Erythroblast (primary cell): ENCODE measurements at regions not wholly inside any gene's neighbourhood (a gene's known extent, or its start where the extent isn't known, plus 50 kb on each side); places are given as distances from the start of the nearest gene placed in this dataset.

Experiments
- GATA1 ChIP-seq: IDR thresholded peaks from 2 replicates; pipeline ENCODE4 v1.6.1; 2011; ENCODE audit warnings: low read depth, mild to moderate bottlenecking, control low read depth, low read length, moderate library complexity
- POLR2A ChIP-seq: IDR thresholded peaks from 2 replicates; pipeline ENCODE4 v1.6.1; 2011; ENCODE audit warnings: mild to moderate bottlenecking, low read length

DNA sequence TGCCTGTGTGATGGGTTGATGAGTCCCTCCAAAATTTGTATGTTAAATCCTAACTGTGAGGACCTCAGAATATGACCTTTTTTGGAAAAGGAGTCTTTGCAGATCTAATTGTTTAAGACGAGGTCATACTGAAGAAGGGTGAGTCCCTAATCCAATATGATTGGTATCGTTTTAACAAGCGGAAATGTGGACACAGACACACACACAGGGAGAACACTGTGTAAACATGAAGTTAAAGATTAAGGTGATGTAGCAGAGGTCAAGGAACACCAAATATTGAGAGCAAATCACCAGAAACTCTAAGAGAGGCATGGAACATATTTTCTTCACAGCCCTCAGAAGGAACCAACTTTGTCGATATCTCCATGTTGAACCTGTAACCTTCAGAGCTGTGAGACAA is 1106.7 kb downstream of the SLC6A15 start:
- TF ChIP-seq POLR2A: no peak
- TF ChIP-seq GATA1: no peak
